GM19467 (cell line): ENCODE measurements at regions not wholly inside any gene's neighbourhood (a gene's known extent, or its start where the extent isn't known, plus 50 kb on each side); places are given as distances from the start of the nearest gene placed in this dataset.
"Not testable (repeated sequence)": the region's sequence is repeated elsewhere in the genome, so short reads cannot be mapped to it uniquely, and the experiment has no call there.

Experiments used
- ATAC-seq: cut with Tn5 transposase; IDR thresholded peaks from one replicate; pipeline ENCODE4 v1.9.1; 2021; ENCODE audit warnings: mild to moderate bottlenecking, moderate library complexity; ENCODE audit not compliant: unreplicated experiment

- ATAC-seq: no peak
Observed at GRCh38 chr9:78896479-78896878, 599.6 kb downstream of the PSAT1 start.

- ATAC-seq: no peak
Observed at GRCh38 chr9:78898234-78898633, 601.3 kb downstream of the PSAT1 start.

DNA sequence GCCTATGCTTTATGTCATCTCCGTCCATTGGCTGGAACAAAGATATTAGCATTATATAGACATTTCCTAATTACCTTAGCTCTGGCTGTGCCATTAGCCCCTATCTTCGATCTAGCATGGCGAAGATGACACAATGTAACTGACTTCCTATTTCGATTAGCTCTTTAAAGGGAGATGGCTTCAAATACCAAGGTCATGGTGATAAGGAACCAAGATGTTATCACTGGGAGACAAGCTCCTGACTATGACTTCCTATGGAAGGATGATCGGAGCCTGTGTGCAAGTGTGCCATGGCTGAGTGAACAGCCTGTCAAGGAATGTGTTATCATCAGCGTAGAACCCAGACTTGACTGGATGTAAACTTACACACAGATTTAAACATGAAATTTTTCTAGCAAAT lies 602.1 kb downstream of the PSAT1 start:
- no peak for ATAC-seq

- ATAC-seq: no peak
Observed at GRCh38 chr9:78900500-78900899, 603.6 kb downstream of the PSAT1 start.

- ATAC-seq: no peak
Observed at GRCh38 chr9:78902051-78902450, 605.1 kb downstream of the PSAT1 start.

- no peak for ATAC-seq
Observed at GRCh38 chr9:78903581-78903980, 606.7 kb downstream of the PSAT1 start.

GRCh38 chr9:78904686-78905085 lies 607.8 kb downstream of the PSAT1 start:
- ATAC-seq: no peak

GRCh38 chr9:78905387-78905786 lies 608.5 kb downstream of the PSAT1 start:
- no peak for ATAC-seq

GRCh38 chr9:78905986-78906755 lies 609.2 kb downstream of the PSAT1 start:
- ATAC-seq: no peak

- no peak for ATAC-seq
Observed at GRCh38 chr9:78909566-78909965, 612.6 kb downstream of the PSAT1 start.

DNA sequence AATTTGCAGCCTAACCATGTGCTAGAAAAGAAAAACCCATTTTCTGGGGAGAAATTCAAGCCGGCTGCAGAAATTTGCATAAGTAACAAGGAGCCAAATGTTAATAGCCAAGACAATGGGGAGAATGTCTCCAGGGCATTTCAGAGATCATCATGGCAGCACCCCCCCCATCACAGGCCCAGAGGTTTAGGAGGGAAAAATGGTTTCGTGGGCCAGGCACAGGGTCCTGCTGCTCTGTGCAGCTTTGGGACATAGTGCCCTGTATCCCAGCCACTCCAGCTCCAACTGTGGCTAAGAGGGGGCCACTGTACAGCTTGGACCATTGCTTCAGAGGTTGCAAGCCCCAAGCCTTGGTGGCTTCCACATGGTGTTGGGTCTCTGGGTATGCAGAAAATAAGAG lies 620.0 kb downstream of the PSAT1 start:
- ATAC-seq: not testable (repeated sequence)

GRCh38 chr9:78918976-78919375 lies 622.1 kb downstream of the PSAT1 start:
- no peak for ATAC-seq

DNA sequence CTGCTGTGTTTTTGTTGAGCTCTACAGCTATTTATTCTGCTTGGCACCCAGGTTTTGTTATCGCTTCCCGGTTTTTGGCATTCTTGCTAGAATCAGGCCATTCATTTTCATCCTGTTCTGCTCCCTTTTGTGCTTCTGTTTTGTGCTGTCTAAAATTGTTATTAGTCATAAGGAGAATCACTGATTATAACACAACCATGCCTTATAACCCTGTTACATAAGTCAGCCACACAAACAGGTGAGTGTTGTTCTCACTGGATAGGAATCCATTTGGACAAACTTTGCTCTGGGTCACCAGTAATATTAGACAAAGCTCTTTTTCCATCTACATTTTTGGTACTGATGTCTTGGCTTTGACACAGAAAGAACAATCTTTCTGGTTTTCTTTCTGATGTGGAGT lies 622.8 kb downstream of the PSAT1 start:
- no peak for ATAC-seq

GRCh38 chr9:78921341-78921740 lies 624.4 kb downstream of the PSAT1 start:
- no peak for ATAC-seq

GRCh38 chr9:78923966-78924659 lies 627.2 kb downstream of the PSAT1 start:
- no peak for ATAC-seq

DNA sequence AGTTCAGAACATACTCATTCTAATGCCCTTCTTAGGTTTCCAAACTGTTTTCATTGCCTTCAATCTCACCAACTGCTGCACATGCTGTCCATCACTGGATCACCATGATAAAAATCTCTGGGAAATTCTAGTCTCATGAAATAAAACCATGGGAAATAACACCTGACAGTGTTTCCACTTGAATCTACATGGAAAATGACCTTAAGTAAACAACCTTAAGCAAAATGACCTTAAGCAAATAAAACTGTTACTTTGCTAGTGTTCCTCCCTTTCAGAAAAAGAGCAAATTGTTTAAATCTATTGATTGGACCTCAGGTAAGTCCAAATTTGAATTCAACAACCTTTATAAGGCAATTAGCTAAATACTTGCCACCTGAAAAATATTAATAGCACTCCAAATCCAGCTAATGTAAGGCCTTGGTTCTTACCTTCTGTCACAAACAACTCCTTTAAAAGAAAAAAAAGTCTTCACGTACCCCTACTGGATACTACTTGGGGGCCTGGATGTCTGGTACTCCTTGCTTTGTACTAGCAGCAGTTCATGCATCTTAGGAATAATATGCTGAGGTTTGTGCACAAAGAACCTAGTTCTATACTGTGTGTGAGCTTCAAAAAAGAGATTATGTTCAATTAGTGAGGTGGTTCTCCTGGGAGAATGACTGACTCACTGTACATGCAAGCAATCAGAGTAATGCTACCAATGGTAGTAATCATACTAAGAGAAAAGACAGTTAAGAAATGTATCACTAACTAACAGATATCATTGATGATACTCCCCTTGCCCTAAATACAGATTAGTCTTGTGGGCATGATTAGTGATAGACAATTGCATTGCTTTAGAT lies 630.4 kb downstream of the PSAT1 start:
- ATAC-seq: no peak

DNA sequence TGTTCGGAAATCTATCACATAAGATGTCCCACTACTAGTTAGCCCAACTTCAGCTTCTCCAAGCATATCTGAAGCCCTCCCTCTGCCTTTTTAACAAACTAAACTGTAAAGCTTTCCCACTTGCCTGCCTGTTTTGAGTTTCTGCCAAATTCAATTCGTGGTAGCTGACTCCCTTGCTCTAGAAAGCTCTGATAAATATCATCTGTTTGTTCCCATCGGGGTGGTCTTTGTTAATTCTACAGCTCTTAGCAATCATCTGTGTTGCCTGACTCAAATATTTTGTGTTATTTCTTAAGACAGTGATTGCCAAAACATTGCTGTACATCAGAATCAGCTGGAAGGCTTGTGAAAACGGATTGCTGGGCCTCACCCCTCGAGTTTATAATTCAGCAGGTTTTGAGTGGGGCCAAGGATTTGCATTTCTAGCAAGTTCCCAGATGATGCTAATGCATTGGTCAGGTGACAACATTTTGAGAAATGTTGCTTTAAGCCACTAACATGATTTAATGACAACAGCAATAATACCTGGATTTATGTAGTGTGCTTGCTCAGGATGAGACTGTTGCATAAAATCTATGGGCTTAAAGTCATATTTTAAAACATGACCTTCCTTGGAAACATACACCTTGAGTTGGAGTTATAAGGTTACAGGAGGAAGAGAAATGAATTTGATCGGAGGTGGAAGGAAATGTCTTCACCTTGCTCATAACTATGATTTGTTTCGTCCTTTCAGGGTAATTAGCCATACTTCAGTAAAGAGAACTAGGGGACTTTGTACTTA lies 631.9 kb downstream of the PSAT1 start:
- ATAC-seq: no peak

GRCh38 chr9:78930281-78930680 lies 633.4 kb downstream of the PSAT1 start:
- no peak for ATAC-seq

- ATAC-seq: no peak
Observed at GRCh38 chr9:78932849-78933627, 636.1 kb downstream of the PSAT1 start.

DNA sequence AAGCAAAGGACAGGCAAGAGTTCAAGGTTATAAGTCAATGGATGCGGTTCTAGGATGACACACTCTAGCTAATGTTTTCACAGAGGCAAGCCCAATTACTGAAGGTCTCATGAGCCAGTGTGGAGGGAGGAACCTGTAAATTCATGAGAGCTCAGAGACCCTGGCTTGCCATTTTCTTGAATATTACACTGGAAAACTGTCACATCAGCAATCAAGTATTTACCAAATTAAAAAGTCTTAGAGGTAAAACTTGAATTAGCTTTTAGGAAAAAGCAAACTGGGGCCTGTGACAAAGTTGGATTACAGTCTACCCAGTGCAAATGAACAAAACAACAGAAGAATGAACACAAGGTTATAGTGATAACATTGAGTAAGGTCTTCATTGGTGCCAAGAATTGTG lies 636.9 kb upstream of the TLE4 start:
- ATAC-seq: no peak
